ENCODE measurements at regions not wholly inside any gene's neighbourhood (a gene's known extent, or its start where the extent isn't known, plus 50 kb on each side); places are given as distances from the start of the nearest gene placed in this dataset.

GRCh38 chr1:70707214-70707613 is 296.1 kb downstream of the CTH start:
- H3K36me3 ChIP-seq, result no peaks in the 10 kb centered on the region
- TF ChIP-seq CTCF (IDR thresholded peaks at IDR 0.05), result no peak
- peaks cover 0 to 8% (median 0%) of the 10 kb centered on the region in 11 donors for H3K9me3 ChIP-seq
- H3K27ac ChIP-seq, result no peak overlapping the region
- H3K27me3 ChIP-seq, result peaks cover 0 to 5% (median 0%) of the 10 kb centered on the region in 7 donors
- H3K4me1 ChIP-seq, result peaks cover 0 to 10% (median 0%) of the 10 kb centered on the region in 9 donors
- no peak for DNase-seq
- intact Hi-C loops (cut with DNase I), result no loop called here
- no peak for ATAC-seq
- peak overlapping the region in 4 of 10 donors; percentile 30 to 45 (median 41) for H3K4me3 ChIP-seq

- peaks cover 0 to 10% (median 0%) of the 10 kb centered on the region in 9 donors for H3K4me1 ChIP-seq
- DNase-seq (no peak), ATAC-seq (no peak)
- no peaks in the 10 kb centered on the region for H3K27me3 ChIP-seq
- no peak overlapping the region for H3K4me3 ChIP-seq
- 67 to 70% methylated on average over 2 of the region's 2 CpGs for WGBS, 2 donors
- no peaks in the 10 kb centered on the region for H3K36me3 ChIP-seq
- peaks cover 0 to 5% (median 0%) of the 10 kb centered on the region in 11 donors for H3K9me3 ChIP-seq
- TF ChIP-seq CTCF (IDR thresholded peaks at IDR 0.05), result no peak
- intact Hi-C loops (cut with DNase I), result no loop called here
- H3K27ac ChIP-seq, result no peak overlapping the region
Measured at GRCh38 chr1:70714149-70714548, 303.1 kb downstream of the CTH start.

GRCh38 chr1:70717211-70717610 is 306.1 kb downstream of the CTH start:
- WGBS, 2 donors, result 73 to 78% methylated on average over 2 of the region's 2 CpGs
- Histone ChIP-seq H3K9me3 (peaks cover 0 to 1% (median 0%) of the 10 kb centered on the region in 11 donors), H3K36me3 (no peaks in the 10 kb centered on the region), H3K27me3 (no peaks in the 10 kb centered on the region), H3K4me1 (peaks cover 0 to 10% (median 0%) of the 10 kb centered on the region in 9 donors), H3K27ac (no peak overlapping the region), H3K4me3 (no peak overlapping the region)
- ATAC-seq, result no peak
- TF ChIP-seq CTCF (IDR thresholded peaks at IDR 0.05), result no peak
- intact Hi-C loops (cut with DNase I), result no loop called here
- no peak for DNase-seq

- no peak overlapping the region for H3K27ac ChIP-seq
- H3K27me3 ChIP-seq, result no peaks in the 10 kb centered on the region
- H3K4me3 ChIP-seq, result no peak overlapping the region
- no peaks in the 10 kb centered on the region for H3K36me3 ChIP-seq
- DNase-seq (no peak), ATAC-seq (no peak)
- WGBS, 2 donors, result 46 to 67% methylated on average over 1 of the region's 1 CpG
- TF ChIP-seq CTCF (IDR thresholded peaks at IDR 0.05), result no peak
- intact Hi-C loops (cut with DNase I), result no loop called here
- H3K9me3 ChIP-seq, result peaks cover 0 to 6% (median 0%) of the 10 kb centered on the region in 11 donors
- peaks cover 0 to 10% (median 0%) of the 10 kb centered on the region in 9 donors for H3K4me1 ChIP-seq
Measured at GRCh38 chr1:70717656-70718055, 306.6 kb downstream of the CTH start.
